ENCODE measurements at regions not wholly inside any gene's neighbourhood (a gene's known extent, or its start where the extent isn't known, plus 50 kb on each side); places are given as distances from the start of the nearest gene placed in this dataset.

DNA sequence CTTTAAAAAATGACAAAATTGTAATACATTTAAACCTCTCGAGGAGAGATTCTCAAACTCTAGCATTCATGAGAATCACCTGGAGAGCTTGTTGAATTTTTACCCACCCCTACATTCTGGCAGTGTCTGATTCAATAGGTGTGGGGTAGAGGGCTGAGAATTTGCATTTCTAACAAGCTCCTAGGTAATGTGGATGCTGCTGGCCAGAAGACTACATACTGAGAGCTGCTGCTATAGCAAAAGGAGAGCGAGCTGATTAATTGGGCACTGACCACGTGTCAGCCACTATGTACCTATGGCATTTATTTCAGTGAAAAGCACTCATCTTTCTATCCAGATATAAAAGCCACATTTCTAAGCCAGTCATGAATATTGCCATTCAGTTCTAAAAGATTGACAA is 169.0 kb upstream of the NRSN1 start:
- no peak overlapping the region for H3K4me3 ChIP-seq
- no peak for DNase-seq
- WGBS, 2 donors = 65 to 75% methylated on average over 3 of the region's 3 CpGs
- TF ChIP-seq EP300 (IDR thresholded peaks at IDR 0.05) (no peak), POLR2AphosphoS5 (IDR thresholded peaks at IDR 0.05) (no peak)
- TF ChIP-seq, protein P1, sequence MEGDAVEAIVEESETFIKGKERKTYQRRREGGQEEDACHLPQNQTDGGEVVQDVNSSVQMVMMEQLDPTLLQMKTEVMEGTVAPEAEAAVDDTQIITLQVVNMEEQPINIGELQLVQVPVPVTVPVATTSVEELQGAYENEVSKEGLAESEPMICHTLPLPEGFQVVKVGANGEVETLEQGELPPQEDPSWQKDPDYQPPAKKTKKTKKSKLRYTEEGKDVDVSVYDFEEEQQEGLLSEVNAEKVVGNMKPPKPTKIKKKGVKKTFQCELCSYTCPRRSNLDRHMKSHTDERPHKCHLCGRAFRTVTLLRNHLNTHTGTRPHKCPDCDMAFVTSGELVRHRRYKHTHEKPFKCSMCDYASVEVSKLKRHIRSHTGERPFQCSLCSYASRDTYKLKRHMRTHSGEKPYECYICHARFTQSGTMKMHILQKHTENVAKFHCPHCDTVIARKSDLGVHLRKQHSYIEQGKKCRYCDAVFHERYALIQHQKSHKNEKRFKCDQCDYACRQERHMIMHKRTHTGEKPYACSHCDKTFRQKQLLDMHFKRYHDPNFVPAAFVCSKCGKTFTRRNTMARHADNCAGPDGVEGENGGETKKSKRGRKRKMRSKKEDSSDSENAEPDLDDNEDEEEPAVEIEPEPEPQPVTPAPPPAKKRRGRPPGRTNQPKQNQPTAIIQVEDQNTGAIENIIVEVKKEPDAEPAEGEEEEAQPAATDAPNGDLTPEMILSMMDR (IDR thresholded peaks at IDR 0.05) = no peak
- H3K9me3 ChIP-seq = no peaks in the 10 kb centered on the region
- no peaks in the 10 kb centered on the region for H3K36me3 ChIP-seq
- no peaks in the 10 kb centered on the region for H3K27me3 ChIP-seq
- peaks cover 0 to 5% (median 0%) of the 10 kb centered on the region in 4 donors for H3K4me1 ChIP-seq
- intact Hi-C loops (cut with DNase I) = no loop called here
- H3K27ac ChIP-seq = no peak overlapping the region

DNA sequence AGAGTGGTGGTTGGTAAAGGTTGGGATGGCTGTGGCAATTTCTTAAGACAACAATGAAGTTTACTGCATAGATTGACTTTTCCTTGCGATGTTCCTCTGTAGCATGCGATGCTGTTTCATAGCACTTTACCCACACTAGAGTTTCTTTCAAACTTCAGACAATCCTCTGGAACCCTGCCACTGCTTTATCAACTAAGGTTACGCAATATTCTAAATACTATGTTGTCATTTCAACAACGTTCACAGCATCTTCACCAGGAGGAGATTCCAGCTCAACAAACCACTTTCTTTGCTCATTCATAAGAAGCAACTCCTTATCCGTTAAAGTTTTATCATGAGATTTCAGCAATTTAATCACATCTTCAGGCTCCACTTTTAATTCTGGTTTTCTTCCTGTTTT is 161.2 kb upstream of the NRSN1 start:
- no peaks in the 10 kb centered on the region for H3K9me3 ChIP-seq
- no peak for TF ChIP-seq POLR2A (IDR thresholded peaks at IDR 0.05)
- no peak for TF ChIP-seq POLR2AphosphoS5 (IDR thresholded peaks at IDR 0.05)
- TF ChIP-seq EP300 (IDR thresholded peaks at IDR 0.05) = no peak
- TF ChIP-seq, protein P1 (IDR thresholded peaks at IDR 0.05) = no peak
- no peak overlapping the region for H3K4me3 ChIP-seq
- no peaks in the 10 kb centered on the region for H3K36me3 ChIP-seq
- no peaks in the 10 kb centered on the region for H3K4me1 ChIP-seq
- H3K27me3 ChIP-seq = no peaks in the 10 kb centered on the region
- 58 to 78% methylated on average over 5 of the region's 5 CpGs for WGBS, 2 donors
- DNase-seq = no peak
- intact Hi-C loops (cut with DNase I) = no loop called here
- H3K27ac ChIP-seq = no peak overlapping the region

DNA sequence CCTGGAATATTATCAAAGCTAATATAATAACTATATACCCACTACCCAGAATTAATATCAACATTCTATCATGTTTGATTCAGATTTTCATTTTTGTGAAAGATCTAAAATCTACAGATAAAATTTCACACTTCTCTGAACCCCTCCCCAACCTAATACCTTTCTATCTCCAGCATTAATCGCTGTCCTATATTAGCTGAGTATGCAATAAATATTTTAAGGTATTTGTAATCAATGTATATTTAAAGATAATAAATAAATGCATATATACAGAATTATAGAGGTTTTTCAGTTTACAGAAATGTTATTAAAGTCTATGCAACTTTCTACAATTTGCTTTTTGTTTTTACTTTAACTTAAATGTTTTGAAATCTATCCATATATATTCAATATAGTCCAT is 156.7 kb upstream of the NRSN1 start:
- no peak for DNase-seq

DNA sequence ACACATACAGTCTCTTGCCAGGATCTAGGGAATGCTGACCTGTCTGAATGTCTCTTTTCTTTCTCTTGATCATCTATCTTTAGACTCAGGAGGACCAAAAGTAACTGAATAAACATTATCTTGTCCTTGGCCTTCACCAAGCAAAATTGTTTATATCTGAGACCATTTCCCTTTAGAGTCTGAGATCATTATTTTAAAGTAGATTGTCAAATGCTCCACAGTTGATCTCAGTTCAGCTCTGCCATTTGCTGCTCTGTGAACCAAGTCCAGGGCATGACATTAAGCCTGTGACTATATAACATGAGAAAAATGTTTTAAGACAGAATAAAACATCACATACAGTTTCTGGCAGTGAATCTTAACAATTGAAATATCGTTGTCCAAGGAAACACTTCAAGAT is 148.3 kb upstream of the NRSN1 start:
- 80 to 81% methylated on average over 1 of the region's 1 CpG for WGBS, 2 donors
- Histone ChIP-seq H3K4me1 (peaks cover 0 to 5% (median 0%) of the 10 kb centered on the region in 4 donors), H3K4me3 (no peak overlapping the region), H3K36me3 (no peaks in the 10 kb centered on the region), H3K27me3 (no peaks in the 10 kb centered on the region), H3K27ac (no peak overlapping the region), H3K9me3 (no peaks in the 10 kb centered on the region)
- TF ChIP-seq POLR2AphosphoS5 (IDR thresholded peaks at IDR 0.05) (no peak), POLR2A (IDR thresholded peaks at IDR 0.05) (no peak)
- no peak for DNase-seq
- intact Hi-C loops (cut with DNase I) = no loop called here

More for the DNA sequence above, 156.7 kb upstream of the NRSN1 start:
- Histone ChIP-seq H3K27me3 (no peaks in the 10 kb centered on the region), H3K27ac (no peak overlapping the region), H3K36me3 (no peaks in the 10 kb centered on the region), H3K9me3 (no peaks in the 10 kb centered on the region), H3K4me3 (no peak overlapping the region), H3K4me1 (no peaks in the 10 kb centered on the region)
- intact Hi-C loops (cut with DNase I) = no loop called here
- TF ChIP-seq, protein P1 (IDR thresholded peaks at IDR 0.05) = no peak
- 86 to 96% methylated on average over 1 of the region's 1 CpG for WGBS, 2 donors

DNA sequence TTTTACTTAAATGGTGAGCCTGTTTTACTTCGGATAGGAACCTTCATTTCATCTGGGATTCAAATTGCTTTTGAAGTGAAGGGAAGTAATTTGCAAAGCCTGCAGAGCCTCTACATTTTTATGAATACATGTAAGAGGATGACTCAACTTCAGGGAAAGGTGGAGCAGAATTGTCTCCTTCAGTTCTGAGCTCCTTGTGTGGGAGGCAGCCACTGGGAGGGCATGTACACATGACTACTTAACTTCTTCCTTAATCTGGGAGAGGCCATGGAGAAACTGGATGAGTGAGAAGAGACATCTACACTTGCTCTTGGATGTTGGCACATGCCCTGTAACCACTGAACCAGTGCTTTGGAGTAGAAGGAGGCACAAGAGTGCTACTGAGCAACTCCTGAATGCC is 145.1 kb upstream of the NRSN1 start:
- H3K4me1 ChIP-seq = peaks cover 0 to 5% (median 0%) of the 10 kb centered on the region in 4 donors
- H3K4me3 ChIP-seq = no peak overlapping the region
- WGBS, 2 donors = 79 to 94% methylated on average over 1 of the region's 1 CpG
- H3K27me3 ChIP-seq = no peaks in the 10 kb centered on the region
- no peak overlapping the region for H3K27ac ChIP-seq
- no peak for TF ChIP-seq EP300 (IDR thresholded peaks at IDR 0.05)
- no peak for TF ChIP-seq POLR2AphosphoS5 (IDR thresholded peaks at IDR 0.05)
- no peak for TF ChIP-seq POLR2A (IDR thresholded peaks at IDR 0.05)
- TF ChIP-seq, protein P1 (IDR thresholded peaks at IDR 0.05) = no peak
- intact Hi-C loops (cut with DNase I) = no loop called here
- no peaks in the 10 kb centered on the region for H3K9me3 ChIP-seq
- no peak for DNase-seq
- H3K36me3 ChIP-seq = no peaks in the 10 kb centered on the region

Measured in sigmoid colon (tissue), 6 donors.